AG09309 (cell line): ENCODE measurements at regions not wholly inside any gene's neighbourhood (a gene's known extent, or its start where the extent isn't known, plus 50 kb on each side); places are given as distances from the start of the nearest gene placed in this dataset.

Experiments
- DNase-seq: peaks from one replicate; pipeline ENCODE4 v3.0.0-alpha.2; 2010; ENCODE audit warnings: low read depth
- H3K4me3 ChIP-seq: 2 replicates; pipeline ENCODE4 v1.5.1; 2011; ENCODE audit warnings: mild to moderate bottlenecking, low read depth, low read length, moderate library complexity; ENCODE audit not compliant: control insufficient read depth
- TF ChIP-seq, protein P1 (sequence below): IDR thresholded peaks from 2 replicates; pipeline ENCODE4 v1.5.1; 2011; ENCODE audit warnings: mild to moderate bottlenecking, low read depth, low read length, inconsistent platforms; ENCODE audit not compliant: insufficient read depth, control insufficient read depth; ENCODE audit errors: missing control alignments

DNA sequence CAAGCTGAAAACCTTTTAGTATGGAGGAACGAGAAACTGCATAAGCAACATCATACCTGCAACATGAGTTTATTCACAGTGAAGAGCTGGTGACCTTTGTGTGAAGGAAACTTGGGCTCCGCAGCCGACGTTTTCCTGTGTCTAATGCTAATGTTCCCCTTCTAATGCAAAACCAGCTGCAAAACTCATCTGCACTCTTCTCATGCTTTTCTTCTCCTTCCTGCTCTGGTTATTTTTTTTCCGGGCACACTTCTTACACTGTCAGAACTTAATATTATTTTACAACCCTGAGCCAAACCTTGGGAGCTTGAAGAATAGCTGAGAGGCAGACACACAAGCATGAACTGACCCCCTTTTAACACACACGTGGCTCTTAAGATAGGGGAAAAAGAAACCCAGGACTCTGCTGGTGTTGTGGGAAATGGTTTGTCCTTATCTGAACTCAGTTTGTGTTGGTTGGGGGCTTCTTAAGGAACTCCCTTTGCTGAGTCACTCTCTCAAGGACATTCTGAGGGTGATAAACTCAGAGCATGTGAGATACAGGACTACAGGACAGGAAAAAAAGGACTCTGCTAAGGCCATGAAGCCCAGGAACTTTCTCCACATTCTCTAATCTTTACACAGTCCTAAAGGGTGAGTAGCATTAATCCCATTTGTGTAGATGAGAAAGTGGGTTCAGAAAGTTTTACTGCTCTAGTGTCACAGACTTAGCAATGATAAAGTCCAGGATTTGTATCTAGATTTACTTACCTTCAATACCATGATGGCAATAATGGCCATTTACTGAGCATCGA is 439.3 kb upstream of the TRIB2 start:
- no peak for DNase-seq
- no peak overlapping the region for H3K4me3 ChIP-seq
- TF ChIP-seq, protein P1, sequence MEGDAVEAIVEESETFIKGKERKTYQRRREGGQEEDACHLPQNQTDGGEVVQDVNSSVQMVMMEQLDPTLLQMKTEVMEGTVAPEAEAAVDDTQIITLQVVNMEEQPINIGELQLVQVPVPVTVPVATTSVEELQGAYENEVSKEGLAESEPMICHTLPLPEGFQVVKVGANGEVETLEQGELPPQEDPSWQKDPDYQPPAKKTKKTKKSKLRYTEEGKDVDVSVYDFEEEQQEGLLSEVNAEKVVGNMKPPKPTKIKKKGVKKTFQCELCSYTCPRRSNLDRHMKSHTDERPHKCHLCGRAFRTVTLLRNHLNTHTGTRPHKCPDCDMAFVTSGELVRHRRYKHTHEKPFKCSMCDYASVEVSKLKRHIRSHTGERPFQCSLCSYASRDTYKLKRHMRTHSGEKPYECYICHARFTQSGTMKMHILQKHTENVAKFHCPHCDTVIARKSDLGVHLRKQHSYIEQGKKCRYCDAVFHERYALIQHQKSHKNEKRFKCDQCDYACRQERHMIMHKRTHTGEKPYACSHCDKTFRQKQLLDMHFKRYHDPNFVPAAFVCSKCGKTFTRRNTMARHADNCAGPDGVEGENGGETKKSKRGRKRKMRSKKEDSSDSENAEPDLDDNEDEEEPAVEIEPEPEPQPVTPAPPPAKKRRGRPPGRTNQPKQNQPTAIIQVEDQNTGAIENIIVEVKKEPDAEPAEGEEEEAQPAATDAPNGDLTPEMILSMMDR: no peak

DNA sequence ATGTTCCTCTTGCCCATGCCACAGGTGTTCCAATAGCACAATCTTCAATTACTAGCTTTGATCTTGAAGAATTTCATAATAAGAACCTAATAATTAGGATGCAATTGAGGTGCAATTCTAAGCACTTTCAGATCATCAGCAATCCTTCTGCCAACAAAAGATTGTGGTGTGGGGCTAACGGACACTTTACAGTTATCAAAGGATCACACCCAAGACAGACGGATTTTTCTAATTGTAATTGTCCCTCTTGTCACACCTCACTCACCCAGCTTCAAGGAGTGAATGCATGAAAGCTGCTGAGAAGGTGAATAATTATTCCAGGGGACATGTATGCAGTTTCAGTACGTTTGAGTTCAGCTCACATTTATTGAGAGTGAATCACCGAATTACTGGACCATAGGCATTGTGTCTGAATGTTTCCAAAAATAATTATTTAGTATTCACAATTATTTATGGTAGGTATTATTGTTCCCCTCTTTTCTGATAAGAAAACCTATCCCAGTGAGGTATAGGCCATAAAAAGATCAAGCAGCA is 438.5 kb upstream of the TRIB2 start:
- TF ChIP-seq, protein P1: no peak

DNA sequence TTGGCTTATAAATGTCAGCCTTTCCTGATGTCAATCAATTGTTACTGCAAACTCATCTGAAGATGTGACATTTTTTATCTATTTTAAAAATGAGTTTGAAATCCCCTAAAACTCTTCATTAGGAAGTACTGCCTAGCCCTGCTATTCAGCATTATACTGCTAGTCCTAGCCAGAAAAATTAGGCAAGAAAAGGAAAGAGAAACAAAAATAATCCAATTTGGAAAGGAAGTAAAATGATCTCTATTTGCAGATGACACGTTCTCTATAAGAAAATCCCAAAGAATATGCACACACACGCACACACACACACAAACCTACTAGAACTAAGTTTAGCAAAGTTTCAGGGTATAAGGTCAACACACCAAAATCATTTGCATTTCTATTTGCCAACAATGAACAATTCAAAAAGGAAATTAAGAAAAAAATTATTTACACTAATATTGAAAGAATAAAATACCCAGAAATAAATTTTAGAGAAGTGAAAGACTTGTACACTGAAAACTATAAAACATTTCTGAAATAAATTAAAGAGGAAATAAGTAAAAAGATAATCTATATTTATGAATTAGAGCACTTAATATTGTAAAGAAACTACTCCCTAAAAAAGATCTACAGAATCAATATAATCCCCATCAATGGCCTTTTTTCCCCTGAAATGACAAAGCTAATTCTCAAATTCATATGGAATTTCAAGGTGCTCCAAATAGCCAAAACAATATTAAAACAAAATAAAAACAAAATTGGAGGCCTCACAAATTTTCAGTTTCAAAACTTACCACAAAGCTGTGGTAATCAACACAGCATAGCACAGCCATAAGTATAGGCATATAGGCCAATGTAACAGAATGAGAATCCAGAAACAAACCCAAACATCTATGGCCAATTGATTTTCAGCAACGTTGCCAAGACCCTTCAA is 433.7 kb upstream of the TRIB2 start:
- DNase-seq: no peak
- TF ChIP-seq, protein P1: no peak
- no peak overlapping the region for H3K4me3 ChIP-seq

More for the DNA sequence above, 438.5 kb upstream of the TRIB2 start:
- DNase-seq: no peak
- H3K4me3 ChIP-seq: no peak overlapping the region

DNA sequence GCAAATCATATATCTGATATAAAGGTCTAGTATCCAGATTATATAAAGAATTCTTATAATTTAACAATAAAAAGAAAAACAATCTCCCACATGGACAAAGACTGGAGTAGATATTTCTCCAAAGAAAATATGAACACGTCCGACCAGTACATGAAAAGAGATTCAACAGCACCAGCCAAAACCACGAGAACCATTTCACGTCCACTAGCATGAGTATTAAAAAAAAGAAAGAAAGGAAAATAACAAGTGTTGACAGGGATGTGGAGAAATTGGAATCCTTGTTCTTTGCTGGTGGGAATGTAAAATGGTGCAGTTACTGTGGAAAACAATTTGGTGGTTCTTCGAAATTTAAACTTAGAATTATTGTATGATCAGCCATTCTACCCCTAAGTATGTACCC is 432.7 kb upstream of the TRIB2 start:
- no peak for DNase-seq
- H3K4me3 ChIP-seq: no peak overlapping the region
- TF ChIP-seq, protein P1: no peak

DNA sequence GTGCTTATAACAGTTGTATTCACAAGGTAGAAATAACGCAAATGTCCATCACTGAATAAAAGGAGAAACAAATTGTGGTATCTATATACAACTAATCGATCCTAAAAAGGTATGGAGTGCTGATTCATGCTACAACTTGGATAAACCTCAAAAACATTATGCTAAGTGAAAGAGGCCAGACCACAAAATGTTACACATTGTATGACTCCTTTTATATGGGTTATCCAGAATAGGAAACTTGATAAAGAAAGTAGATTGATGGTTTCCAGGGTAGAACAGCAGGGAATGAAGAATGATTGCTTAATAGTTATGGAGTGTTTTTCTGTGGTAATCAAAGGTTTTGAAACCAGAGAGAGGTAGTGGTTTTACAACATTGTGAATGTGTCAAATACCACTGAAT is 432.2 kb upstream of the TRIB2 start:
- DNase-seq: peak; percentile 46
- TF ChIP-seq, protein P1: no peak
- H3K4me3 ChIP-seq: no peak overlapping the region

DNA sequence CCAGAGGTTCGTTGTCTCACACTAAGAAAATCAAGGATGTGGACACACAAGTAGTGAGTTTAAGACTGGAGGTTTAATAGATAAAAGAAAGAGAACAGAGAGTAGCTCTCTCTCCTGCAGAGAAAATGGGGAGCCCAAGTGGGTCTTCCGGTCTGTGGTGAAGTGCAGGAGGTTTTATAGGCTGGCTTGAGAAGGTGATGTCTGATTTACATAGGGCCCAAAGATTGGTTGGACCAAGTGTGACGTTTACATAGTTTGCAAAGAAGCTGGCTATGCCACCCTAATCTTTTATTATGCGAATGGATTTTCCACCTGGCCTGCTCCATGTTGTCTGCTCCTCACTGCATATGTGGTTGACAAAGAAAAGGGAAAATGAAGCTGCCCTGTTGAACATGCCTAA is 430.4 kb upstream of the TRIB2 start:
- no peak for DNase-seq
- TF ChIP-seq, protein P1: no peak
- no peak overlapping the region for H3K4me3 ChIP-seq
